ENCODE measurements at regions not wholly inside any gene's neighbourhood (a gene's known extent, or its start where the extent isn't known, plus 50 kb on each side); places are given as distances from the start of the nearest gene placed in this dataset.

DNA sequence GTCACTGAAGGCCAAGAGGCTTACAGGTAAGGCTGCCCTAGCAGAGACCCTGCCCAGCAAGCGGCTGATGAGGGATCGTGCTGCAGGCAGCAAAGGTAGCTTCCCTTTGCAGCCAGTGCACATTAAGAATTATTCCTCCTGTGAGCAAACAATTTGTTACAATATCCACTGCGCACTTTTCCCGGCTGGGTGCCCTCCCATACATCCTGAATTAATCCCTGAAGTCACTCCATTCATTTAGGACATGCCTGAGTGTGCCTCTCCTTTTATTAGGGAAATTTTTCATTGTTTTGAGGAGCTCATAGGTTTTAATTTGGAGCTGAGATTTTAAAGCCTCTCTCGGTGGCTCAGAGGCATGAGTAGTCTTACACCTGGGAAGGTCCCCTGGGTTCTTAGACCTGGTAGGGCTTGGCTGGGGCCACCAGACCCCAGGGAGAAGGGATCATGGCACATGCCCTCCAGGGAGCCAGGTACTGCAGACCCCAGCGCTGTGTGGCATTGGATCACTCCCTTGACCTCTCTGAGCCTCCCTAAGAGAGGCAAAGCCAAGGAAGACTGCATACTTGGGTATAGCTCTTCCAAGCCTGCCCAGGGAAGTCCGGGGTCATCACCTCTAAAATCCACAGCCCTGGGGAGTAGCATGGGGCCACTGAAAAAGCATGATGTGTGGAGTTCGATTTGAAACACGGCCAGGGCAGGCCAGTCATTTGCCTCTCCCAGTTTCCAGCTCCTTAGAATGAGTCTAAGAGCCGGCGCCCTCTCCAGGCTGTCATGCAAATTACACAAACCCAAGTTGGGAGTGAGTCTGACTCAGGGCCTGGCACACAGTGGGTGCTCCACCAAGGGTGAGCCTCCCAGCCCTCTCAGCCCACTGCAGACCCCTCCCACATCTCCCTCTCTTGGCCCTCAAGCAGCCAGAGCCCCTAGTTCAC is 151.9 kb upstream of the LINGO1 start:
- TF ChIP-seq, protein P1, sequence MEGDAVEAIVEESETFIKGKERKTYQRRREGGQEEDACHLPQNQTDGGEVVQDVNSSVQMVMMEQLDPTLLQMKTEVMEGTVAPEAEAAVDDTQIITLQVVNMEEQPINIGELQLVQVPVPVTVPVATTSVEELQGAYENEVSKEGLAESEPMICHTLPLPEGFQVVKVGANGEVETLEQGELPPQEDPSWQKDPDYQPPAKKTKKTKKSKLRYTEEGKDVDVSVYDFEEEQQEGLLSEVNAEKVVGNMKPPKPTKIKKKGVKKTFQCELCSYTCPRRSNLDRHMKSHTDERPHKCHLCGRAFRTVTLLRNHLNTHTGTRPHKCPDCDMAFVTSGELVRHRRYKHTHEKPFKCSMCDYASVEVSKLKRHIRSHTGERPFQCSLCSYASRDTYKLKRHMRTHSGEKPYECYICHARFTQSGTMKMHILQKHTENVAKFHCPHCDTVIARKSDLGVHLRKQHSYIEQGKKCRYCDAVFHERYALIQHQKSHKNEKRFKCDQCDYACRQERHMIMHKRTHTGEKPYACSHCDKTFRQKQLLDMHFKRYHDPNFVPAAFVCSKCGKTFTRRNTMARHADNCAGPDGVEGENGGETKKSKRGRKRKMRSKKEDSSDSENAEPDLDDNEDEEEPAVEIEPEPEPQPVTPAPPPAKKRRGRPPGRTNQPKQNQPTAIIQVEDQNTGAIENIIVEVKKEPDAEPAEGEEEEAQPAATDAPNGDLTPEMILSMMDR (IDR thresholded peaks at IDR 0.05) = peak; percentile 61
- TF ChIP-seq EZH2 (IDR thresholded peaks at IDR 0.05) = no peak
- no peak for TF ChIP-seq EZH2phosphoT487 (IDR thresholded peaks at IDR 0.05)

Measured in neural progenitor cell (in vitro differentiated cells).